ENCODE measurements at regions not wholly inside any gene's neighbourhood (a gene's known extent, or its start where the extent isn't known, plus 50 kb on each side); places are given as distances from the start of the nearest gene placed in this dataset.
"Not testable (repeated sequence)": the region's sequence is repeated elsewhere in the genome, so short reads cannot be mapped to it uniquely, and the experiment has no call there.

- DNase-seq = no peak
These were observed 450.1 kb downstream of the PLK2 start for GRCh38 chr5:58009754-58010153.

DNA sequence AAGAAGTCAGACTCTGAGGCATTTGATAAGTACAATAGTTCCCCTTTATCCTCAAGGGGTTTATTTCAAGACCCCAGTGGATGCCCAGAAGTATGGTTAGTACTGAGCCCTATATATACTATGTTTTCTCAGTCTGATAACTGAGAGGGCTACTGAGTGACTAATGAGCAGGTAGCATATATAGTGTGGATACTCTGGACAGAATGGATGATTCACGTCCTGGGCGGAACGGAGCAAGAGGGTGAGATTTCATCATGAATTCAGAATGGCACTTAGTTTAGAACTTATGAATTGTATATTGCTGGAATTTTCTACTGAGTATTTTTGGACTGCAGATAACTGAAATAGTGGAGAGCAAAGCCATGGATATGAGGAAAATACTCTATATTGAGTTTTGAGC is 457.6 kb downstream of the PLK2 start:
- DNase-seq = no peak

DNA sequence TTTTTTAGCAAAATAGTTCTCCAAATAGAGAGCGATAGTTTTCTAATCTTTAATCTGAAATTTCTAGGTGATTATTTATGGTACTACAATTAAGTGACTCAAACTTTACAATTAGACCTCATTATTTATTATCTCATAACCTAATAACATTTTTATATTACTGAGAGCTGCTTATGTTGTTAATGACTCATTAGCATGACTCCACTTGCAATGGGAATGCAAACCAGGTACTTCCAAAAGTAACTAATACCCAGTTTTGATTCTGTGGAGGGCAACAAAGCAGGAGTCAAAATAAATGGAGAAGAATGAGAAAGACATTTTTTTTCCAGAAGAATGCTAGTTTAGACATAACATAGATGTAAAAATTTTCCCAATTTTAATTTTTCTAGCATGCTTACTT is 466.0 kb downstream of the PLK2 start:
- DNase-seq = no peak

- no peak for DNase-seq
These were observed 470.5 kb downstream of the PLK2 start for GRCh38 chr5:57989378-57989777.

DNA sequence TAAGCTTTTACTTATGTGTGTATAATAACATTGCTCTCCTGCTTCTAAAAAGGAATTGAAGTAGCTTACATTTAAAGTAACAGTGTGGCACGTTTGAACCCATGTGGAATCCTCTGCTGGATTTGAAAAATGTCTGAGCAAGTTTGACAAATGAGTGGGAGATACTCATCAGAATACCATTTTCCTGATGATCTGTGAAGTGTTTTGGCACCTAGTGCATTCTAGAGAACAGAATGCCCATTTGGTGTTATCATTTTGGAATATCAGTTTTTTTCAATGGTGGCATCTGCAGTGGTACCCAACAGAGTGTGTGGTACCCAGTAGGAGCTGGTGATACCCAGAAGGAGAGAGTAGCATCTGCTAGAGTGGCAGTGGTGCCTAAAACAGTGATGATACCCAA is 471.1 kb downstream of the PLK2 start:
- DNase-seq = no peak

- DNase-seq = no peak
These were observed 472.3 kb downstream of the PLK2 start for GRCh38 chr5:57987552-57987951.

- no peak for DNase-seq
These were observed 473.0 kb downstream of the PLK2 start for GRCh38 chr5:57986761-57987341.

- no peak for DNase-seq
These were observed 476.5 kb downstream of the PLK2 start for GRCh38 chr5:57983426-57983825.

DNA sequence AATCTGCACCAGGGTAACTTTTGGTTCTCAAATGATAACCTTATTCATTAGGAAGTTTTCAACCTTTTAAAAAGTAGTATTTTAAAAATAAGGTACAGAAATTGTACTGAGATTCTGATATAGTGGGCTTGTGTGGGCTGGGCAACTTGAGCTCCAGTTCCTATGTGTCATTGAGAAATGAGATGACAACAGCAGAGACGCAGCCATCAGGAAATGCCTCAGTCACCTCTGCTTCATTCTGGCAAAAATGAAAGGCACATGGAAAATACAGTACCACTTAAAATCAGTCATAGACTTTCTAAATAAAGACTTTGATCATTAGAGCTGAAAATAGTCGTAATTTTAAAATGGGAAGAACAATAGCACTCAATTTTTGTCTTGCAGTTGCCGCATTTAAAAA is 480.2 kb downstream of the PLK2 start:
- no peak for DNase-seq

DNA sequence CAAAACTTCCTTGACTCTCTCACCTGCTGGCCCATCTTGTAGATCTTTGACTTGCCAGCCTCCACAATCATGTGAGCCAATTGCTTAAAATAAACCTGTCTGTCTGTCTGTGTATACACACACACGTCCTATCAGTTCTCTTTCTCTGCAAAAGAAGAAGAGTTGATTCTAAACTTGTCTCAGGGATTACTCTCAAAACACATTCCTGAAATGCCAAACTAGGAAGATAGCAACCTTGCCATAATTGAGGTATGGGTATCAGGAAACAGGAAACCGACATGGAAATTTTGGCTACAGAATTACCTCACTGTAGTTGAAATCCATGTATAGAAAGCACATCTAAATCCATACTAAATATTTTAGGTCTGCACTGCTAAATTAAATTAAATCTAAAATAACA is 483.4 kb downstream of the PLK2 start:
- no peak for DNase-seq

DNA sequence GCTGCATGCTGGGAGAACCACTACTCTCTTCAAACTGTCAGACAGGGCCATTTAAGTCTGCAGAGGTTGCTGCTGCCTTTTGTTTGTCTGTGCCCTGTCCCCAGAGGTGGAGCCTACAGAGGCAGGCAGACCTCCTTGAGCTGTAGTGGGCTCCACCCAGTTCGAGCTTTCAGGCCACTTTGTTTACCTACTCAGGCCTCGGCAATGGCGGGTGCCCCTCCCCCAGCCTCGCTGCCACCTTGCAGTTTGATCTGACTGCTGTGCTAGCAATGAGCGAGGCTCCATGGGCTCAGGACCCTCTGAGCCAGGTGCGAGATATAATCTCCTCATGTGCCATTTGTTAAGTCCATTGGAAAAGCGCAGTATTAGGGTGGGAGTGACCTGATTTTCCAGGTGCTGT is 487.8 kb downstream of the PLK2 start:
- DNase-seq = not testable (repeated sequence)

DNA sequence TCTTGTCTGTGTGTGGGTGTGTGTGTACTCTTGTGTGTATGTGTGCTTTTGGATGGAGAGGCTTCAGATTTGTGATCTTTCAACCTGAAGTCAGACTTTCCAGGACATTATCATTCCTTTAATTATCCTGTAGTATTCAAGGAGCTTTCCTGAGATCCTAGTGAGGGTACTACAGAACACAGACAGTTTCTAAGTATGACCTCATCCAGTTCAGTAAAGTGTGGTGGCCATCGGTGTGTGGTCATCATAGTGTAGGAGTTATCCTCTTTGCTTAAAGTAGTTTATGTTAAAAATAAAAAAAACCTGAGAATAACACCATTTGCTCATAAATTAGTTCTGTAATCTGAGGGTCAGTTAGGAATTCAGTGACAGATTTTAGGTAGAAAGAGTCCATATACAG is 478.0 kb upstream of the ACTBL2 start:
- DNase-seq = no peak

- DNase-seq = no peak
These were observed 474.0 kb upstream of the ACTBL2 start for GRCh38 chr5:57956636-57957035.

GRCh38 chr5:57955511-57955910 is 472.9 kb upstream of the ACTBL2 start:
- DNase-seq = no peak

DNA sequence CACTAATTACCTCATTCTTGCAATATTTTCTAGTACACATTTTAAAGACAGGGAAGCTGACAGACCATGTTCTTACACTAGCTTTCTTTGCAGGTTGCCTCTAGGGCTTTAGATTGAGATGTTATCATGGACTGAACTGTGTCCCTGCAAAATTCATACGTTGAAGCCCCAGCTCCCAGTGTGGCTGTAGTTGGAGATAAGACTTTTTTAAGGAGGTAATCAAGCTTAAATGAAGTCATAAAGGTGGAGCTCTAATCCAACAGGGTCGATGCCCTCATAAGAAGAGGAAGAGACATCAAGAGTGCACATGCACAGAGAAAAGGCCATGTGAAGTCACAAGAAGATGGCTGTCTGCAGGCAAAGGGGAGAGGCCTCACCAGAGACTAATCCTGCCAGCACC is 471.2 kb upstream of the ACTBL2 start:
- DNase-seq = no peak

DNA sequence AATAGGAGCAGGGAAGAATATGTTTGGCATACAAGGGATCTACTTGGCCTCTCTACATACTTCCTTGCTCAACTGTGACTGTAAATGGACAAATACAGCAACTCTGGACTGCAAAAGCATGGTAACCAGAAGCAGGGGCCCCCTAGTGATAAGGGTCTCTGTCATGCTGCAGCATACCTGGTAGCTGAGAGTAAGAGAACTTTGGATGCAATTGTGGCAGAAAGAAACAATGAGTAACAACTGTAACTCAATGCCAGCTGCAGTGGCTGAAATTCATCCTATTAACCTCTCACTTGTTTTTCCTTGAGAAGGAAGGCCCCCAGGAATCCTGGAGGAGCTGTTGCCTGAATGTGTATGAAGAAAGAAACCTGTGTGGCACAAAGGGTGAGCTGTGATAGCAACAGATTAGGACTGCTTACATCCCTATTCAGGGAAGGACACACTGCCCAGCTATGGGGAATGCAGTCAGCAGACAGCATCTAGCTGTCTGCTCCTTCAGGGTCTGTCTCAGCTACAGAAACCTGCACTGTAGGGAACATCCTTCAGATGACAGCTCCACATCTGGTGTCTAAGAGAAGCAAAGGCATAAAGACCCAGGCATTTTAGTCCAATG is 468.1 kb upstream of the ACTBL2 start:
- DNase-seq = no peak

DNA sequence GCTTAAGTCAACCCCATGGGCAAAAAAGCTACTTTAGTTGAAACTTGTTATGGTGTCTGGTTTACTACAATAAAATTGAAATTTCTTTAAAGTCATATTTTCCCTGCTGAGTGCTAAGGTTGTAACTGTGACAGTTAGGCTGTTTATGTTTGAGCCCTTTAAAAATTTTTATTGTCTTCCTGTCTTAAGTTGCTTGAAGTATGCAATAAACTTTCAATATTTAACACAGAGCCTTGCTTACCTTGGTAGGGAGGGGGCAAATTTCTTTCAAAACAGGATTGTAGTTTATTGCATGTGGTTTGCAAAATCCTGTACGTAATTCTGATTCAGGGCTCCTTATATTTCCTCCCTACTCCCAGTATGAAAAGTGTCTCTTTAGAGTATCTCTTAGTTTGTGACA is 465.5 kb upstream of the ACTBL2 start:
- DNase-seq = no peak

DNA sequence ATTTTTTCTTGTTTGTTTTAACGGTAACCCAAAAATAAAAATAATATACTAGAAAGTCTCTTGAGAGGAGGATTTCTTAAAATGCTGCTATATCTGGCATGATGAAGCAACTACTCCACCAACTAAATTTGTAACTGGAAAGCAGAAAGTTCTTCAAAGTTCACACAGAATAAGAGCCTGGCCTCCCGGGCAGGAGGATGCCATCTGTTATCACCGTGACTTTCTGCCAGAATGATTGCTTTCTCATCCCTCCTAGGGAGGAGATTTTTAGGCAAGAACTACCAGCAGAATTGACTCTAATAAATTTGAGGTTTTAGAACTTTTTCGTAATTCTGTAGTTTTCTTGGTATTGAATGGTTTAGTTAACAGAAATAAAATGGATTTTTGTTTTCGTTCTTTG is 464.6 kb upstream of the ACTBL2 start:
- peak; percentile 22 for DNase-seq

GRCh38 chr5:57940879-57941278 is 458.3 kb upstream of the ACTBL2 start:
- DNase-seq = no peak

DNA sequence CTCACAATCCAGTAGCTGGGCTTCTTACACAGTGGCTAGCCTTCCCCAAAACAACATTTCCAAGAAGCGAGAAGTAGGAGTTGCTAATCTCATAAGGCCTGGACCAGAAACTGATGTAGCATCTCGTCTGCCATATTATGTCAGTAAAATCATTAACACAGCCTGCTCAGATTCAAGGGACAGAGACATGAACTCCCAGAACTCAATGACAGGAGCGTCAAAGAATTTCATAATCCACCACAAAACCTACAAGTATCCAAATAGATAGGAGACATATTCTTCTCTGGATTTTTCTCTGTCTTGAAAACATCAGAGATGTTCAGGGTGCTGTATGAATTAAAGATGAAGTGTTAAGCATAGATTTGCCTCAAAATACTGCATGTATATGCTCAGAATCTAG is 457.6 kb upstream of the ACTBL2 start:
- no peak for DNase-seq

- DNase-seq = no peak
These were observed 457.2 kb upstream of the ACTBL2 start for GRCh38 chr5:57939771-57940170.

DNA sequence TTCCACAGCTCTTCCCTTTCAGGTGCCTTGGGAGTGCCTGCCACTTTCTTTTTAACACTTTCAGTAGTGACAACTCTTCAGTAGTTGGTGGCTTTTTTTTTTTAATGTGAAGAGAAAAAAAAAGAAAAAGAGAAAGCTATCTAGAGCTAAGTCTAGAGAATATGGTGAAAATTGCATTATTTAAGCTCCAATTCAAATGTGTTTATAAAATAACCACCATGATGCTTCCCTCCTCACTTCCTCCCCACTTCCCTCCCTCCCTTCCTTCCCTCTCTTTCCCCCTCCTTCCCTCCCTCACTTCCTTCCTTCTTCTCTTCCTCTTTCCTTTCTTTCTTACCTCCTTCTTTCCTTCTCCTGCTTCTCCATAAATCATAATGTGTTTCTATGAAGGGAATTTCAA is 456.7 kb upstream of the ACTBL2 start:
- no peak for DNase-seq

DNA sequence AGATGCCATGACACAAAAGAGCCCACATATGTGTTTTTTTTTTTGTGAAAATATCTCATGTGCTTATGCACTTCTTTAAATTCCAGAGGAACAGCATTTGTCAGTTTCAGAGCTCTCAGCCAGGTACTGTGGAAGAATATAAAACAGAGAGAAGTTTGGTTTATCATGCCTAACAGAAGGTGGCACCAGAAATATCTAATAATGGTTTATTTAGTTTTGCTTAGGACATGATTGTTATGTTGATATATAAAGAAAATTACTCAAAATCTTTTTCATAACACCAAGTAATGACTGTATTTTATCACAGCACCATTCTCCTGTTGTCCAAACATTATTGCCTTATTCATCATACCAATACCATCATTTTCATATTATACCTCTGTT is 455.6 kb upstream of the ACTBL2 start:
- no peak for DNase-seq

- DNase-seq = no peak
These were observed 455.0 kb upstream of the ACTBL2 start for GRCh38 chr5:57937501-57938173.

- no peak for DNase-seq
These were observed 454.4 kb upstream of the ACTBL2 start for GRCh38 chr5:57937025-57937424.

All from NCI-H2171 treated with DMSO at 0.1 percent for 48 hours (cell line).